ENCODE measurements at regions not wholly inside any gene's neighbourhood (a gene's known extent, or its start where the extent isn't known, plus 50 kb on each side); places are given as distances from the start of the nearest gene placed in this dataset.

GRCh38 chr16:73420676-73421075, 372.7 kb upstream of the ZFHX3 start:
- TF ChIP-seq CTCF (IDR thresholded peaks at IDR 0.05; ENCODE audit: low read length): no peak
- TF ChIP-seq EZH2 (IDR thresholded peaks at IDR 0.05; ENCODE audit: borderline replicate concordance, low read length): no peak
